ENCODE measurements at regions not wholly inside any gene's neighbourhood (a gene's known extent, or its start where the extent isn't known, plus 50 kb on each side); places are given as distances from the start of the nearest gene placed in this dataset.

GRCh38 chr5:54367844-54368243 is 57.5 kb upstream of the ARL15 start:
- TF ChIP-seq, protein P1, sequence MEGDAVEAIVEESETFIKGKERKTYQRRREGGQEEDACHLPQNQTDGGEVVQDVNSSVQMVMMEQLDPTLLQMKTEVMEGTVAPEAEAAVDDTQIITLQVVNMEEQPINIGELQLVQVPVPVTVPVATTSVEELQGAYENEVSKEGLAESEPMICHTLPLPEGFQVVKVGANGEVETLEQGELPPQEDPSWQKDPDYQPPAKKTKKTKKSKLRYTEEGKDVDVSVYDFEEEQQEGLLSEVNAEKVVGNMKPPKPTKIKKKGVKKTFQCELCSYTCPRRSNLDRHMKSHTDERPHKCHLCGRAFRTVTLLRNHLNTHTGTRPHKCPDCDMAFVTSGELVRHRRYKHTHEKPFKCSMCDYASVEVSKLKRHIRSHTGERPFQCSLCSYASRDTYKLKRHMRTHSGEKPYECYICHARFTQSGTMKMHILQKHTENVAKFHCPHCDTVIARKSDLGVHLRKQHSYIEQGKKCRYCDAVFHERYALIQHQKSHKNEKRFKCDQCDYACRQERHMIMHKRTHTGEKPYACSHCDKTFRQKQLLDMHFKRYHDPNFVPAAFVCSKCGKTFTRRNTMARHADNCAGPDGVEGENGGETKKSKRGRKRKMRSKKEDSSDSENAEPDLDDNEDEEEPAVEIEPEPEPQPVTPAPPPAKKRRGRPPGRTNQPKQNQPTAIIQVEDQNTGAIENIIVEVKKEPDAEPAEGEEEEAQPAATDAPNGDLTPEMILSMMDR (conservative IDR thresholded peaks at IDR 0.05; ENCODE audit: low read length), result no peak
- TF ChIP-seq EZH2phosphoT487 (IDR thresholded peaks at IDR 0.05; ENCODE audit: borderline replicate concordance), result no peak
